HUDEP-2 (cell line): ENCODE measurements at regions not wholly inside any gene's neighbourhood (a gene's known extent, or its start where the extent isn't known, plus 50 kb on each side); places are given as distances from the start of the nearest gene placed in this dataset.
"Not testable (repeated sequence)": the region's sequence is repeated elsewhere in the genome, so short reads cannot be mapped to it uniquely, and the experiment has no call there.

Source experiments
- DNase-seq, 76 experiments: peaks; one replicate each; lab custom pipeline; 2025; ENCODE audit not compliant: unreplicated experiment in 76 of 76; lab: John Stamatoyannopoulos, UW

DNA sequence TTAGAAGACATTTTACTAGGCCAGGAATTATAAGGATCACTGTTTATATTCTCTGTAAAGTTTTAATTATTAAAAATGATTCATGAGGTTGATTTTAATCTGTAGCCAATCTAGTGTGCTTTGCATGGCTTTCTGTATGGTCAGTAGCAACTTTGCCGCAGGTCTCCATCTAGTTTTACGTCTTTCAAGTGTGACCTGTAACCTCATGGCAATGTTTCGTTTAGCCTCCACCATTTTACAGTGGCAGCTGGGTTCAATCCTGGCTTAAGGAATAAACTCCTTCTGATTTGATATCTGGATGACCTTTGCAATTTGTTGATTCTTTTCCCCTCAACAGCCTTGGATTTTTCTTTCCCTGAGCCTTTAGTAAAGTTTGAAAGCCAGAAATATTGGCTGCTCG, 434.5 kb upstream of the CDH9 start:
- DNase-seq: peak in 6 of 76 experiments; percentile 15 to 55 (median 31)

DNA sequence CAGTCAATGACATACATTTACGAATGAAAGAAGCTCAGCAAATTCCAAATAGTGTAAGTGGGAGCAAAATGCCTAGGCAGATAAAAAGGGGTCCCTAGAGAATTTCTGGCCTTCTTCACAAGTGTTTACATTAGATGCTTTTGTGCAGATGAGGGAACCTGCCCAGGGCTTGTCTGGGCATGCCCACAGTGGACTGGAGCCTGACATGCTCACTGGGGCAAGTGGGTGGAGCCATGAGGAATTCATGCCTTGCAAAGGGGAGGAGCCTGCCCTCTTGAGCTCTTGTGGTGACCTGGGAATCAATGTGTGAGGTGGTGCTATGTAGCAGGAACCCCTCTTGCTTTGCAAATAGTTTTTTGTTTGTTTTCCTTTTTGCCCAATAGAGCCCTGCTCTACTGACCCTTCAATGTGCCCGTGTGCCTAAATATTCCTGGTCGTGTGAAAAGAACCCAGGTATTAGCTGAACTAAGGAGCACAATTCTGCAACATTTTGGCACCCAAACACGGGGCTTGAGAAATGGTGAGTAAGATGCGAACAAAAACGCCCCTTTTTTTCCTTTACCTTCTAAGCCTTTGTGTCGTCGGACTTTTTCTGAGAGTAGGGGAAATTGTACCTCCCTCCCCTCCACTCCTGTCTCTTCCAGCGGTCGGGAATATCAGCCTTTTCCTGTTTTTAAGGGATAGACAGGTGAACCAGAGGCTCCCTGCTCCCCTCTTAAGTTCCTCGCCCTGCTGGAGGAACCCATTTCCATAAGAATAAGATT, 433.8 kb upstream of the CDH9 start:
- DNase-seq: peak in 21 of 76 experiments; percentile 0 to 96 (median 51)

DNA sequence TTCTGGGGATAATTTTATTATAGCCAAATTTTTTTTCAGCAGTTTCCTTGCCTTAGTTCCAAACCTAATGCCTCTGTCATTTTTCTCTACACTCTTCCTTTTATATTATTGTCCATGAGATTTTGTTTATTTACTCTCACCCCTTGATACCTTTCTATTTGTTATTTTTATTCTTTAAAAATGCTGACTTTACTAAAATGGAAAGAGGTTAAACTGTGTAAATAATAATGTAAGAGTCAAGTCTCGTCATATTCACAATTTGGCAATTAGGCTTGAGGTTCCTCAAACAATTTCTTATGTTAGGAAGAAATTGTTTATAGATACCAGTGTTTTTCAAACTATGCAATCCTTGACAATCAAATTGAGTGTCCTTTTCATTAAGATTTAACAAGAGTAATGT, 428.6 kb upstream of the CDH9 start:
- DNase-seq: no peak

- DNase-seq: no peak
These were observed 426.8 kb upstream of the CDH9 start for GRCh38 chr5:27465140-27465539.

- no peak for DNase-seq
These were observed 425.2 kb upstream of the CDH9 start for GRCh38 chr5:27463446-27464149.

- DNase-seq: no peak
These were observed 424.6 kb upstream of the CDH9 start for GRCh38 chr5:27462936-27463335.

DNA sequence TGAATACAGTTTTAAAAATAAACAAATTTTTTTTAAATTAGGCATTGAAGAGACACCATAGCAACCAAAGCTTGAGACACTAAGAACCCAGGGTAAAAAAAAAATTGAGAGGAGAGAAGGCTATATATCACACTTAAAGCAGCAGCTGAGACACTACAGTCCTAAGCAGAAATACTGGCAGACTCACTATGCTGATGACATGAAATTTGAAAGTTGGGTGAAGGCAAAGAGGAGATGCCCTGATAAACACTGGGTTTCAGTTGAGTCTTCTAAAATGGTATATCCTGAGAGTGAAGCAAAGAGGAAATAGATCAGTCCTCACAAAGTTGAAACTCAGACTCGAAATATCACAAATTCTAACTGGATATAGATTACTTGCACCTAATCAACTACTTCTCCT, 419.9 kb upstream of the CDH9 start:
- DNase-seq: no peak

GRCh38 chr5:27451377-27451776, 413.0 kb upstream of the CDH9 start:
- no peak for DNase-seq

DNA sequence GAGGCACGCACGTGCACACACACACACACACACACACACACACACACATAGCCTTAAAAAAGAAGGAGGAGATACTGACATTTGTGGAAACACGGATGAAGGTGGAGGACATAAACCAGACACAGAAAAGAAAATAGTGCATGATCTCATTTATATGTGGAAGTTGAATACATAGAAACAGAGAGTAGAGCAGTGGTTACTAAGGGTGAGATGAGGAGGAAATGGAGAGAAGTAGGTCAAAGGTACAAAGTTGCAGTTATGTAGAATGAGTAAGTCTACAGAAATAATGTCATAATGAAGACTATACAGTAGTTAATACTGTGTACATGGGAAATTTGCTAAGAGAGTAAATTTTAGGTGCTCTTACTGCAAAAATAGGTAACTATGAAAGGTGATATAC, 412.2 kb upstream of the CDH9 start:
- DNase-seq: no peak

GRCh38 chr5:27439383-27439782, 401.0 kb upstream of the CDH9 start:
- not testable (repeated sequence) for DNase-seq

DNA sequence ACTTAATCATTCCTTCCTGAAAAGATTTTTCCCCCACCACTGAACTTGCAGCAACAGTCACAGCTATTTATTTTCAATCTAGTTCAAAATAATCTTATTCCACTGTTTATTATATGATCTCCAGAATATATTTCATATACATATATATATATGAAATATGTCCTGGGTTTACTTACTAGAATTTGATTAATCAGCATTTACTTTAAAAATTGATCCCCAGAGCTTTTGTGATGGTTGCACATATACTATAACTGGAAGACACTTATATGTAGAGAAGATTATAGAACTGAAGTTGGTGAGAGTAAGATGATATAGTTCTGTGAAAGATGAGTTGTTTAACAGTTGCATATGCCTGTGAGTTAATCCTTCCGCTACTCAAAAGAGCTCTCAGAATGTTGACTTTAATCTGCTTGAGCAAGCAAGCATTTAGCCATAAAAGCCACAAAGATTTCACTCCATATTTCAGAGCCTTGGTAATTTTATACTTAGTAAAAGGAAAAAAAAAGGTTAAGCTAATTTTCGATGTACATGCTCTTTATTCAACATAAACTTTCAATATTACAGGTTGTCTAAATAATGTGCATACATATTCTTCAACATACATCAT, 399.3 kb upstream of the CDH9 start:
- no peak for DNase-seq

DNA sequence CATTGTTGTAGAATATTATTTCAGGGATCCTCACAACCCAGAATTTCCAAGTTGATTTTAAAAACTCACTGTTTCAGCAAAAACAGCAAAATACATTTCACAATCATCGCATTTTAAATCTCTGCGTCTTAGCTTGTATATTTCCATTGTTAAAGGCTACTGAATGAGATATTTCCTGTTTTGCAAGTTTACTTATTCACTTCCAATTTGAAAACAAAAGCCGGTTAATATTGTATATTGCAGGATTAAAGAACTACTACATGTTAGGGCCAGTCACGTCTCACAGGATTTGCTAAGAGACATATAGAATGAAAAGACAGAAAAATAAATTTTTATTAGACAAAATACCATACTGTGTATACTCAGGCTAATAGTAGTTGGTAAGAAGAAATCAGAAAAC, 395.9 kb upstream of the CDH9 start:
- DNase-seq: no peak

DNA sequence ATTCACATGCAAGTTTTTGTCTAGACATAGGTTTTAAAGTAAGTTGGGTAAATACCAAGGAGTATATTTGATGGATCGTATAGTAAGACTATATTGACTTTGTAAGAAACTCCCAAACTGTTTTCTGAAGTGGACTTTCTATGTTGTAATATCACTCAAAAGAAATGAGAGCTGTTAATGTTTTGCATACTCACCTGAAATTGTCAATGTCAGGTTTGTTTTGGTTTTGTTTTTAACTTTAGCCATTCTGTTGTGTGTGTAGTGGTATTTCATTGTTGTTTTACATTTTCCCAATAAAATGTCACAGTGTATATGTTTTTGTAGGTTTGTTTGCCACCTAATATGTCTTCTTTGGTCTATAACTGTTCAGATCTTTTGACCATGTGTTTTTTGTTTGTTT, 375.7 kb upstream of the CDH9 start:
- no peak for DNase-seq

- peak in 1 of 76 experiments; percentile 0 for DNase-seq
These were observed 374.0 kb upstream of the CDH9 start for GRCh38 chr5:27412384-27412783.

DNA sequence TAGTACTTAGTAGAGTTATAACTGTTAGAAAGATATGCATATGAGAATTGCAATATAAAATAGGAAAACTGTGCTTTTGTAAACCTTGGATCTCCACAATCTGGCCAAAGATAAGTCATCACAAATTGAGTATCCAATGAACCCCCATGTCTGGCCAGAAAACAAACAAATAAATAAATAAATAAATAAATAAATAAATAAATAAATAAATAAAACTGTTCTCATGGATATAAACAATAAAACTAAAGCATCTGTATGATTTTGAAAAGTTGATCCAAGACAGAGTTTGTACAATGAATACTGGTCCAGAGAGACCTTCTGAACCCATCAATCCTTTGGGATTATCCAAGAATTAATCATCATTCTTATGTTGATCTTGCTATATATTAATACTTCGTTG, 367.6 kb upstream of the CDH9 start:
- DNase-seq: no peak

GRCh38 chr5:27403243-27403882, 365.0 kb upstream of the CDH9 start:
- peak in 1 of 76 experiments; percentile 9 for DNase-seq

DNA sequence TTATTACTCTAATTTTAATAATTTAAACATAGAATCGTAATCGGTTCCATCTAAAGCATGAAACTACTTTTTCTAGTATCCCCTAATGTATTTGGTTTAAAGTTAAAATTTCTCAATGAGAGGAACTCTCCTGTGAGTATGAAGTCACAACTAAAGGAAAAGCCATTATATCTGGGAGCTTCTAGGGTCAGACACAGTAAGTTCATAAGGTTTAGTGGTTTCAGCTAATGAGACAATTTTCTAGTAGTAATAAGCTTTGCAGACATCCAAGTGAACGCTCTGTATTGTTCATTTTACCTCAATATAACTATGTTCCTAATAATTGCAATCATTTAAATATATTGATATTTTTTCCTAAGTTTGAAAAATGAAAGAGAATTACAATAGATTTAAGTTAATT, 364.4 kb upstream of the CDH9 start:
- DNase-seq: no peak

DNA sequence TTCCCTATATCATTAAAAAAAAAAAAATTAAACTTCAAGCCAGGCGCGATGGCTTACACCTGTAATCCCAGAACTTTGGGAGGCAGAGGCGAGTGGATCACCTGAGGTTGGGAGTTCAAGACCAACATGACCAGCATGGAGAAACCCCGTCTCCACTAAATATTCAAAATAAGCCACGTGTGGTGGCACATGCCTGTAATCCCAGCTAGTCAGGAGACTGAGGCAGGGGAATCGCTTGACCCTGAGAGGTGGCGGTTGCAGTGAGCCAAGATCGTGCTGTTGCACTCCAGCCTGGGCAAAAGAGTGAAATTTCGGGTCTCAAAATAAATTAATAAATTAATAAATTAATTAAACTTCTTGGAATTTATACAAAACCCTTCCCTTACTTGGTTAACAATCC, 358.6 kb upstream of the CDH9 start:
- no peak for DNase-seq

- DNase-seq: no peak
These were observed 354.3 kb upstream of the CDH9 start for GRCh38 chr5:27392716-27393115.

GRCh38 chr5:27389696-27390095, 351.3 kb upstream of the CDH9 start:
- DNase-seq: no peak

GRCh38 chr5:27388755-27389154, 350.4 kb upstream of the CDH9 start:
- no peak for DNase-seq
